ENCODE measurements at regions not wholly inside any gene's neighbourhood (a gene's known extent, or its start where the extent isn't known, plus 50 kb on each side); places are given as distances from the start of the nearest gene placed in this dataset.

DNA sequence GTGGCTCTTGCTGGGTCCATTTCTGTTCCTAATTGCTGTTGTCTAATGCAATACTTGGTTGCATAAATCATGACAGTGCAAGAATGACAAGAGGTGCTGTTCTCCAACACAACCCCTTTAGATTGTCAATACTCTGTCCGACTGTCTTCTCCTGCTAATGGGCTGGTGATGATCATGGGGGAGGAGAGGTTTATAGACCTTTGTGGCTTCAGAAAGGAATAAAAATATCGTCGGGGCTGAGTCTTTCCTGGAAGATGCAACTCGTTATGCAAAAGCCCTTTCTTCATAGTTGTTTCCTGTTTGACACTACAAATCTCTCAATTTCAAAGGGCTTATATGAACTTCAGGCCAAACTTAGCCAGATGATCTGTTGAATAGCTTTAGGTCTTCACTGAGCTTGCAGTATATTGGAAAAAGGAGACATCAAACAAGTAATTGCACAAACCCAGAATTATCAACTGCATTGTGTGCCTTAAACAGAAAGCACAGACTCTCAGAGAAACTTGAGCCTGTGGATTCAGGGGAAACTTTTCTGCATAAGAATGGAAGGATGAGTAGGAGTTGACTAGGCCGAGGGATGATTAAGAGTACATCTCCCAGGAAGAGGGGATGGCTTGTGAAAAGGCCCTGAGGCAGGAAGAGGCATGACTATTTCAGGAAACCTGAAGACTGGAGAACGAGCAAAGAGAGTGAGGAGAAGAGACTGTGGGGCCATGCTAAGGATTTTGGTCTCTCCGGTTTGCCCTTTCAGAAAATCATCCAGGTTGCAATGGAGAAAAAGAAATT, 107.6 kb downstream of the TSEN15 start:
- Histone ChIP-seq H3K4me3 (ENCODE audit: low read depth, low read length) (no peak overlapping the region), H3K27me3 (ENCODE audit: control insufficient read depth, insufficient read depth, low read length) (no peaks in the 10 kb centered on the region), H3K36me3 (ENCODE audit: control insufficient read depth, insufficient read depth, low read length) (no peaks in the 10 kb centered on the region)
- TF ChIP-seq, protein P1, sequence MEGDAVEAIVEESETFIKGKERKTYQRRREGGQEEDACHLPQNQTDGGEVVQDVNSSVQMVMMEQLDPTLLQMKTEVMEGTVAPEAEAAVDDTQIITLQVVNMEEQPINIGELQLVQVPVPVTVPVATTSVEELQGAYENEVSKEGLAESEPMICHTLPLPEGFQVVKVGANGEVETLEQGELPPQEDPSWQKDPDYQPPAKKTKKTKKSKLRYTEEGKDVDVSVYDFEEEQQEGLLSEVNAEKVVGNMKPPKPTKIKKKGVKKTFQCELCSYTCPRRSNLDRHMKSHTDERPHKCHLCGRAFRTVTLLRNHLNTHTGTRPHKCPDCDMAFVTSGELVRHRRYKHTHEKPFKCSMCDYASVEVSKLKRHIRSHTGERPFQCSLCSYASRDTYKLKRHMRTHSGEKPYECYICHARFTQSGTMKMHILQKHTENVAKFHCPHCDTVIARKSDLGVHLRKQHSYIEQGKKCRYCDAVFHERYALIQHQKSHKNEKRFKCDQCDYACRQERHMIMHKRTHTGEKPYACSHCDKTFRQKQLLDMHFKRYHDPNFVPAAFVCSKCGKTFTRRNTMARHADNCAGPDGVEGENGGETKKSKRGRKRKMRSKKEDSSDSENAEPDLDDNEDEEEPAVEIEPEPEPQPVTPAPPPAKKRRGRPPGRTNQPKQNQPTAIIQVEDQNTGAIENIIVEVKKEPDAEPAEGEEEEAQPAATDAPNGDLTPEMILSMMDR (IDR thresholded peaks at IDR 0.05; ENCODE audit: insufficient read depth, low read length, severe bottlenecking): no peak
- FAIRE-seq (no peak), DNase-seq (ENCODE audit: low read depth) (peak; percentile 67)

DNA sequence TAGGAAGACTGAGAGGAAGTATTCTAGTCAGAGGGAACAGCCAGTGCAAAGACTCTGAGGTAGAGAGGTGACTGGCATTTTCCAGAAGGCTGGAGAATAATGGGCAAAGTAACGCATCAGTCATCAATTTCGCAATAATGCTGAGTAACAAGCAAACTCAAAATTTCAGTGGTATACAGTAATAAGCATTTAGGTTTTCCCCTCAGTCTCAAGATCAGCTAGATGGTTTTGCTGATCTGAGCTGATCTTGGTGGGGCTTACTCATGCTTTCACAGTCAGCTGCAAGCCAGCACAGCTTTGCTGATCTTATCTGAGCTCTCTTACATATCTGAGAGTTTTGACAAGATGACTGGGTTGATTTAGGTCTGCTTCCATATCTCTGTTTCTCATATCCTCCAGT, 108.7 kb downstream of the TSEN15 start:
- FAIRE-seq (no peak), DNase-seq (ENCODE audit: low read depth) (peak; percentile 78)
- TF ChIP-seq, protein P1 (IDR thresholded peaks at IDR 0.05; ENCODE audit: insufficient read depth, low read length, severe bottlenecking): no peak
- Histone ChIP-seq H3K27me3 (ENCODE audit: control insufficient read depth, insufficient read depth, low read length) (no peaks in the 10 kb centered on the region), H3K36me3 (ENCODE audit: control insufficient read depth, insufficient read depth, low read length) (no peaks in the 10 kb centered on the region), H3K4me3 (ENCODE audit: low read depth, low read length) (no peak overlapping the region)

DNA sequence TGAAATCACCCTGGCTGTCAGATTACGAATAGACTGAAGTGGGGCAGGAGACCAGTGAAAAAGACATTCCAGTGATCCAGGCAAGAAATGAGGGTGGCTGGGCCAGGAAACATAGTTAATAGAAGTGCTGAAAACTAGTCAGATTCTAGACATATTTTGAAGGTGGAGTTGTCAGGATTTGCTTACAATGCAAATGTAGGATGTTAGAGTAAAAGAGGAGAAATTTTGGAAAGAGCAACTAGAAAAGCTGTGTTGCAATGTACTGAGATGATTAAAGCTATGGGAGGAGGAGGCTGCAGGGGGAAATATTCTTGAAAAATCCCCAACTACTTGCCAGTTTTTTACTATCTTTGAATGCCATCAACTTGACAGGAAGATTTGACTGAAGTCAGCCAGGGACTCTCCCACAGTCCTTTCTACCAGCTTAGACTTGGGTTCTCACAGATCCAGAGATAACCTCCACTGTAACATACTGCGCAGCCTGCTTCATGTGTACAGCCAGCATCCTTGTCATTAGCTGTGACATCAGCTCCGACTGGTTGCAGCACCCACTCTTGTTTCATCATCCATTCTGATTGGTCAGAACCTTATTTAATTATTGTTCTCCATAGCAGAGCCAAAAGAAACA, 109.7 kb downstream of the TSEN15 start:
- no peak for FAIRE-seq
- no peaks in the 10 kb centered on the region for H3K36me3 ChIP-seq (ENCODE audit: control insufficient read depth, insufficient read depth, low read length)

DNA sequence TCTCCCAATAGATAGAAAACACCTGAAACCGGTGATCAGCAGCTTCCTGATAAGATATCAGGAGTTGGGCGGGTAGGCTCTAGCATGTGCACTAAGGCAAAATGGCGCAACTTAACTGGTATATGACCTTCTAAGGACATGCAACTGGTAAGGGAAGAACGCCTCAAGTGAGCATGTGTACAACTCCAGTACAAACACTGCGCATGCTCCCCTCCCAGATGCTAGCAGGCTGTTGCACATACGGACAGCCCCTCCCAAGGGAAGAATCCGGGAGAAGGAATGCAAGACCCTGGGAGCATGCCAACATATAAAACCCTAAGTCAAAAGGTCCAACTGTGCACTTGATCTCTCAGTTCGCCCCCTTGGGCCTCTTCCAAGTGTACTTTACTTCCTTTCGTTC, 110.8 kb downstream of the TSEN15 start:
- no peak for FAIRE-seq
- Histone ChIP-seq H3K4me3 (ENCODE audit: low read depth, low read length) (no peak overlapping the region), H3K27me3 (ENCODE audit: control insufficient read depth, insufficient read depth, low read length) (no peaks in the 10 kb centered on the region), H3K36me3 (ENCODE audit: control insufficient read depth, insufficient read depth, low read length) (no peaks in the 10 kb centered on the region)
- TF ChIP-seq, protein P1 (IDR thresholded peaks at IDR 0.05; ENCODE audit: insufficient read depth, low read length, severe bottlenecking): no peak
- DNase-seq (ENCODE audit: low read depth): no peak

More for the DNA sequence above, 109.7 kb downstream of the TSEN15 start:
- DNase-seq (ENCODE audit: low read depth): no peak
- Histone ChIP-seq H3K27me3 (ENCODE audit: control insufficient read depth, insufficient read depth, low read length) (no peaks in the 10 kb centered on the region), H3K4me3 (ENCODE audit: low read depth, low read length) (no peak overlapping the region)
- TF ChIP-seq, protein P1 (IDR thresholded peaks at IDR 0.05; ENCODE audit: insufficient read depth, low read length, severe bottlenecking): no peak

DNA sequence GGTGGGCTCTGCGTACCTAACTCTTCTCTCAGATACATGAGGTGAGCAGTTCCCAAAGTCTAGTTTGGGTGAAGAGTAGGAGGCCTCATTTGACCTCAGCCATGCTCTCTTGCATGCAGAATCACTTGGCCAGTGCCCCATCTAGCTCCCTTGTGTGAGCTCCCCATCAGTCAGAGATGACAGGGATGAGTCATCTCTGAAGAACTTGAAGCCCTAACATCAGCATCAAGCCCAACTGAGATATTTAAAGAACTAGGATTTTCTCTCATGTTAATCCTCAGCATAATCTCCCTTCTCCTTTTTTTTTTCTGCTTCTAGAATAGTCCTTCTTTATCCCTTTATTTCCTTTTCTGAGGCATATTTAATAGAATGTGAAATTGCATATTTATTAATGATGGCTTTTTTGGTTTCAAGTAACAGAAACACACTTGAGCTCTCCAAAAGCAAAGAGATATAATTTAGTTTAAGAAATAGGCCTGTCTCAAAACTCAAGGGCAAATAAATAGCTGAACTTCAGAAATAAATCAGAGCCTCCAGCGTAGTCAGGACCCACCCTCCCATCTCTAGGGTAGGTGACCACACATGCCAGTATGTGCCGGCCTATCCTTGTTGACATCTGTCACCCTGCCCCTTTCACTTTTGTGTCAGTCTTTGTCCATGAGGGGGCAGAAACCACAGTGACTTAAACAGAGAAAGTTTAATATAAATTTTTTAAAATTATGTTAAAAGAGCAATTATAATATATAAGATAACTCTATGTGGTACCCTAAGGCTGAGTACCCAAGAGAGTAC, 112.3 kb downstream of the TSEN15 start:
- Histone ChIP-seq H3K27me3 (ENCODE audit: control insufficient read depth, insufficient read depth, low read length) (no peaks in the 10 kb centered on the region), H3K36me3 (ENCODE audit: control insufficient read depth, insufficient read depth, low read length) (no peaks in the 10 kb centered on the region), H3K4me3 (ENCODE audit: low read depth, low read length) (no peak overlapping the region)
- TF ChIP-seq, protein P1 (IDR thresholded peaks at IDR 0.05; ENCODE audit: insufficient read depth, low read length, severe bottlenecking): no peak
- no peak for FAIRE-seq
- peak; percentile 31 for DNase-seq (ENCODE audit: low read depth)
